Hepatocyte (in vitro differentiated cells): ENCODE measurements at regions not wholly inside any gene's neighbourhood (a gene's known extent, or its start where the extent isn't known, plus 50 kb on each side); places are given as distances from the start of the nearest gene placed in this dataset.

Experiments used
- DNase-seq: peaks from one replicate; pipeline ENCODE4 v3.0.0-alpha.2; 2016; ENCODE audit warnings: low spot score
- H2AFZ ChIP-seq: fragments of 200-600 bp; sonication (generic); 2 replicates; pipeline ENCODE4 v1.6.0; 2016; ENCODE audit warnings: antibody characterized with exemption, mild to moderate bottlenecking
- H3K27ac ChIP-seq: fragments of 200-600 bp; sonication (generic); 2 replicates; pipeline ENCODE4 v1.5.1; 2016; ENCODE audit warnings: mild to moderate bottlenecking
- H3K27me3 ChIP-seq: fragments of 200-600 bp; sonication (generic); 2 replicates; pipeline ENCODE4 v1.6.1; 2016
- H3K36me3 ChIP-seq: fragments of 200-600 bp; sonication (generic); replicated peaks from 2 replicates; pipeline ENCODE4 v1.5.1; 2016; ENCODE audit warnings: low read depth; ENCODE audit not compliant: insufficient read depth
- H3K4me1 ChIP-seq: fragments of 200-600 bp; sonication (generic); 2 replicates; pipeline ENCODE4 v1.5.1; 2016; ENCODE audit warnings: mild to moderate bottlenecking, moderate library complexity; ENCODE audit not compliant: insufficient read depth
- H3K4me2 ChIP-seq: fragments of 200-600 bp; sonication (generic); 2 replicates; pipeline ENCODE4 v1.6.0; 2016
- H3K4me3 ChIP-seq: fragments of 200-600 bp; sonication (generic); 2 replicates; pipeline ENCODE4 v1.5.1; 2016; ENCODE audit warnings: mild to moderate bottlenecking
- H3K79me2 ChIP-seq: fragments of 200-600 bp; sonication (generic); 2 replicates; pipeline ENCODE4 v1.6.0; 2017; ENCODE audit warnings: mild to moderate bottlenecking
- H3K9me2 ChIP-seq: fragments of 200-600 bp; sonication (generic); replicated peaks from 2 replicates; pipeline ENCODE4 v1.6.0; 2017; ENCODE audit warnings: mild to moderate bottlenecking; ENCODE audit not compliant: insufficient read depth
- H3K9me3 ChIP-seq: fragments of 200-600 bp; sonication (generic); 2 replicates; pipeline ENCODE4 v1.5.1; 2016; ENCODE audit warnings: low read depth, mild to moderate bottlenecking
- H4K20me1 ChIP-seq: fragments of 200-600 bp; sonication (generic); 2 replicates; pipeline ENCODE4 v1.6.0; 2016; ENCODE audit warnings: mild to moderate bottlenecking; ENCODE audit not compliant: insufficient read depth, poor library complexity, severe bottlenecking
- EZH2 ChIP-seq: fragments of 200-600 bp; sonication (generic); IDR thresholded peaks from 2 replicates; pipeline ENCODE4 v1.6.1; 2016; ENCODE audit warnings: antibody characterized with exemption, mild to moderate bottlenecking, borderline replicate concordance
- EZH2phosphoT487 ChIP-seq: fragments of 200-600 bp; sonication (generic); IDR thresholded peaks from one replicate; pipeline ENCODE4 v1.6.1; 2018; ENCODE audit warnings: antibody characterized with exemption, mild to moderate bottlenecking, low read depth, moderate library complexity; ENCODE audit not compliant: unreplicated experiment, severe bottlenecking
- WGBS: methylation state at CpG from one replicate; pipeline ENCODE4 v1.1.6; 2016; ENCODE audit warnings: low lambda C conversion rate; ENCODE audit errors: missing lambda C conversion rate; 5-methylcytosine and 5-hydroxymethylcytosine counted together
- TF ChIP-seq, protein P1 (sequence below): fragments of 200-600 bp; sonication (generic); IDR thresholded peaks from 2 replicates; pipeline ENCODE4 v1.5.1; 2016; ENCODE audit warnings: antibody characterized with exemption, mild to moderate bottlenecking; ENCODE audit not compliant: poor library complexity

DNA sequence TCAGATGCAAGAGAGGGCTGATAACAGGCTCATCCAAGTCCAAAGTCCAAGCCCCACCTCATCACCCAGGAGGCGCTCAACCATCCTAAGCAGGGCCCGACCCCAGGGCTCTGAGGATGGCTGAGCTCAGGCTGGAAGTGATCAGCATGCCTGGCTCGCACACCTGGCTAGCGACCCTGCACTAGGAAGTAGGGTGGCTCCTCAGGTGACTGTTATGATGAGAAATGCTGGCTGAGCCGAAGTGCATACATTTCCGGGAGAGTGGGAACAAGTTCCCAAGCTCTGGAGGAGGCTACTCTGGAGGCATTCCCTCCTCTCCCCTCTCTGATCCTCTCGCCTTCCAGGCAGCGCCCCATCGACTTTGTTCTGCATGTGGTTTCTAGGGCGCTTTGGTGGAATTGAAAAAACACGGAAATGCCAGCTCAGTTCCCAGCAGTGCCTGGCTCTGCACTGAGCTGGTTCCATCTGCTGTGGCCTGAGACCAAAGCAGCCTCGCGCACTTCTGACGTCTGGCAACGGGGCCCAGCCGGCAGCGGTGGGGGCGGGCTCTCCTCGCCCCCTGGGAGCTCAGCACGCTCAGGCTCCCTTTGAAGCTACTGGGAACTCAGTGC is 130.3 kb downstream of the IRF8 start:
- Histone ChIP-seq H3K27me3 (no peaks in the 10 kb centered on the region), H4K20me1 (no peaks in the 10 kb centered on the region), H3K36me3 (no peaks in the 10 kb centered on the region), H3K4me2 (peak overlapping the region; percentile 16), H3K4me1 (peaks cover 4% of the 10 kb centered on the region), H3K79me2 (no peaks in the 10 kb centered on the region), H3K4me3 (no peak overlapping the region), H3K27ac (no peak overlapping the region), H3K9me2 (no peaks in the 10 kb centered on the region), H3K9me3 (no peaks in the 10 kb centered on the region), H2AFZ (no peak overlapping the region)
- DNase-seq, result peak; percentile 73
- 43% methylated on average over 20 of the region's 20 CpGs for WGBS
- TF ChIP-seq, protein P1, sequence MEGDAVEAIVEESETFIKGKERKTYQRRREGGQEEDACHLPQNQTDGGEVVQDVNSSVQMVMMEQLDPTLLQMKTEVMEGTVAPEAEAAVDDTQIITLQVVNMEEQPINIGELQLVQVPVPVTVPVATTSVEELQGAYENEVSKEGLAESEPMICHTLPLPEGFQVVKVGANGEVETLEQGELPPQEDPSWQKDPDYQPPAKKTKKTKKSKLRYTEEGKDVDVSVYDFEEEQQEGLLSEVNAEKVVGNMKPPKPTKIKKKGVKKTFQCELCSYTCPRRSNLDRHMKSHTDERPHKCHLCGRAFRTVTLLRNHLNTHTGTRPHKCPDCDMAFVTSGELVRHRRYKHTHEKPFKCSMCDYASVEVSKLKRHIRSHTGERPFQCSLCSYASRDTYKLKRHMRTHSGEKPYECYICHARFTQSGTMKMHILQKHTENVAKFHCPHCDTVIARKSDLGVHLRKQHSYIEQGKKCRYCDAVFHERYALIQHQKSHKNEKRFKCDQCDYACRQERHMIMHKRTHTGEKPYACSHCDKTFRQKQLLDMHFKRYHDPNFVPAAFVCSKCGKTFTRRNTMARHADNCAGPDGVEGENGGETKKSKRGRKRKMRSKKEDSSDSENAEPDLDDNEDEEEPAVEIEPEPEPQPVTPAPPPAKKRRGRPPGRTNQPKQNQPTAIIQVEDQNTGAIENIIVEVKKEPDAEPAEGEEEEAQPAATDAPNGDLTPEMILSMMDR, result no peak
- no peak for TF ChIP-seq EZH2
- TF ChIP-seq EZH2phosphoT487, result no peak

DNA sequence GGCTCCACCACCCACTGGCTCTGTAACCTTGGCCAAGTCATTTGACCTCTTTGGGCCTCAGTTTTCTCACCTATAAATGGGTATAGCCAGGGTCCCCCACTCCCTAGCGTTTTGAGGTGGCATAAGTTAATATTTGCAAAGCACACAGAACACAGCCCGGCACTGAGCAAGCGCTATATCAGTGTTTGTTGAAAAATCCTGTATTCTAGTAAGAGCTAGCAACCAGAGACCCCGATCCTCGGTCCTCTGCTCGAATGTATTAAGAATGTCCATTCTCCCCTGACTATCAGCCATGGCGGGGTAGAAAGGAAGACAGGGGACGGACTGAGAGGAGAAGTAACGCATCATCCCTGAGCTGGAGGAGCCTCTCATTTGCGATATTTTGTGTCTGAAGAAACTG is 131.2 kb downstream of the IRF8 start:
- H3K79me2 ChIP-seq, result no peaks in the 10 kb centered on the region
- no peak overlapping the region for H3K4me3 ChIP-seq
- no peaks in the 10 kb centered on the region for H3K9me3 ChIP-seq
- H3K4me2 ChIP-seq, result no peak overlapping the region
- peaks cover 4% of the 10 kb centered on the region for H3K4me1 ChIP-seq
- WGBS, result 89% methylated on average over 10 of the region's 10 CpGs
- no peaks in the 10 kb centered on the region for H3K27me3 ChIP-seq
- H3K27ac ChIP-seq, result no peak overlapping the region
- no peaks in the 10 kb centered on the region for H3K9me2 ChIP-seq
- no peak for DNase-seq
- H3K36me3 ChIP-seq, result no peaks in the 10 kb centered on the region
- no peaks in the 10 kb centered on the region for H4K20me1 ChIP-seq
- TF ChIP-seq EZH2, result no peak
- no peak for TF ChIP-seq EZH2phosphoT487
- TF ChIP-seq, protein P1, result no peak
- H2AFZ ChIP-seq, result no peak overlapping the region

DNA sequence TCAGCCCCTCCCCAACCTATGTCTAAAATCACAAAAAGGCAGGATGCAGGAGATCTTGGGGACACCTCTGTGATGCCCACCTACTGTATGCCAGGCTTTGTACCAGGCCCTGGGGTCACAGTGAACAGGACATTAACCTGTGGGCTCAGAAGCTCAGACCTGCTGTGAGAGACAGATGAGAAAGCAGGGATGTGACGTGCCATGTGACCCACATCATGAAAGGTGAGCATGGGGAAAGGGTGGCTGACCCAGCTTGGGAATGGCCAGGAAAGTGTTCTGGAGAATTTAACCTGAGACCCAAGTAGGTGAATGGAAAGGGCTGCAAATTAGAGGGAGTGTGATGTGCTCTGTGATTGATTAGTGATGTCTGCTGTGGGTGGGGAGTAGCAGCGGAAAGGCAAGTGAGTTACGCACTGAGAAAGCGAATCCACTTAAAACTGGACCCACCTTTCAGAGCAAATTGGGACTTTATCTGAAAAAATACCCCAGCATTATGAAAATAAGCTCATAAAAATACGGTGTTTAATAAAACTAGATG is 132.2 kb downstream of the IRF8 start:
- 96% methylated on average over 5 of the region's 5 CpGs for WGBS
- Histone ChIP-seq H3K4me3 (no peak overlapping the region), H4K20me1 (no peaks in the 10 kb centered on the region), H3K36me3 (no peaks in the 10 kb centered on the region), H3K4me2 (no peak overlapping the region), H3K27ac (no peak overlapping the region), H3K27me3 (no peaks in the 10 kb centered on the region), H2AFZ (no peak overlapping the region), H3K9me3 (no peaks in the 10 kb centered on the region), H3K9me2 (no peaks in the 10 kb centered on the region), H3K4me1 (peaks cover 4% of the 10 kb centered on the region), H3K79me2 (no peaks in the 10 kb centered on the region)
- no peak for DNase-seq
- TF ChIP-seq EZH2phosphoT487, result no peak
- TF ChIP-seq EZH2, result no peak
- TF ChIP-seq, protein P1, result no peak
